Ishikawa (cell line): ENCODE measurements at regions not wholly inside any gene's neighbourhood (a gene's known extent, or its start where the extent isn't known, plus 50 kb on each side); places are given as distances from the start of the nearest gene placed in this dataset.

Experiments used
- CEBPB ChIP-seq: IDR thresholded peaks from 2 replicates; pipeline ENCODE4 v1.6.1; 2012
- CREB1 ChIP-seq: IDR thresholded peaks from 2 replicates; pipeline ENCODE4 v1.6.1; 2012; ENCODE audit warnings: low read depth
- EGR1 ChIP-seq: IDR thresholded peaks from 2 replicates; pipeline ENCODE4 v1.6.1; 2012
- EP300 ChIP-seq: IDR thresholded peaks from 2 replicates; pipeline ENCODE4 v1.6.1; 2012; ENCODE audit warnings: borderline replicate concordance
- FOXM1 ChIP-seq: IDR thresholded peaks from 2 replicates; pipeline ENCODE4 v1.6.1; 2012; ENCODE audit warnings: low read depth, borderline replicate concordance
- RAD21 ChIP-seq: IDR thresholded peaks from 2 replicates; pipeline ENCODE4 v1.6.1; 2012; ENCODE audit warnings: low read depth
- TAF1 ChIP-seq: IDR thresholded peaks from 2 replicates; pipeline ENCODE4 v1.6.1; 2012; ENCODE audit warnings: low read depth, mild to moderate bottlenecking
- TCF12 ChIP-seq: IDR thresholded peaks from 2 replicates; pipeline ENCODE4 v1.6.1; 2012; ENCODE audit warnings: low read depth
- TEAD4 ChIP-seq: IDR thresholded peaks from 2 replicates; pipeline ENCODE4 v1.6.1; 2012
- YY1 ChIP-seq: IDR thresholded peaks from 2 replicates; pipeline ENCODE4 v1.6.1; 2012; ENCODE audit warnings: low read depth
- ZBTB7A ChIP-seq: IDR thresholded peaks from 2 replicates; pipeline ENCODE4 v1.6.1; 2012; ENCODE audit warnings: low read depth
- TF ChIP-seq, protein P1 (sequence below): IDR thresholded peaks from 2 replicates; pipeline ENCODE4 v1.6.1; 2012; ENCODE audit warnings: low read depth, mild to moderate bottlenecking
- TF ChIP-seq, protein P2 (sequence below): IDR thresholded peaks from 2 replicates; pipeline ENCODE4 v1.6.1; 2012

DNA sequence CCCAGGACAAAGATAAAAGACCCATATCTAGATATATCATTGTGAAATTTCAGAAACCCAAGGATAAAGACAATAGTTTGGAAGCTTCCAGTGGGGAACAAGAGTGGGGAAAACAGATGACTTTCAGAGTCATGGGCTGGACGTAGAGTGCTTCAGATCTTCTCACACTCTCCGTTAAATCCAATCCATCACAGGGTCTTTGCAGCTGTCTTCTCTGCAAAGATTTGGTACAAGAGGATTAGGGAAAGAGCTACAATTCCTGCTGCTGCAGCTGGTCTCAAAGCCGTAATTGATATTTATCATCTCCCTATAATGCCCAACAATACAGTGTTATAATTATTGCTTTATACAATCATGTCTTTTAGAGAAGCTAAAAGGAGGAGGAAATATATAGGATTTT, 63.4 kb upstream of the CLPB start:
- no peak for TF ChIP-seq RAD21
- no peak for TF ChIP-seq YY1
- no peak for TF ChIP-seq TAF1
- TF ChIP-seq, protein P1, sequence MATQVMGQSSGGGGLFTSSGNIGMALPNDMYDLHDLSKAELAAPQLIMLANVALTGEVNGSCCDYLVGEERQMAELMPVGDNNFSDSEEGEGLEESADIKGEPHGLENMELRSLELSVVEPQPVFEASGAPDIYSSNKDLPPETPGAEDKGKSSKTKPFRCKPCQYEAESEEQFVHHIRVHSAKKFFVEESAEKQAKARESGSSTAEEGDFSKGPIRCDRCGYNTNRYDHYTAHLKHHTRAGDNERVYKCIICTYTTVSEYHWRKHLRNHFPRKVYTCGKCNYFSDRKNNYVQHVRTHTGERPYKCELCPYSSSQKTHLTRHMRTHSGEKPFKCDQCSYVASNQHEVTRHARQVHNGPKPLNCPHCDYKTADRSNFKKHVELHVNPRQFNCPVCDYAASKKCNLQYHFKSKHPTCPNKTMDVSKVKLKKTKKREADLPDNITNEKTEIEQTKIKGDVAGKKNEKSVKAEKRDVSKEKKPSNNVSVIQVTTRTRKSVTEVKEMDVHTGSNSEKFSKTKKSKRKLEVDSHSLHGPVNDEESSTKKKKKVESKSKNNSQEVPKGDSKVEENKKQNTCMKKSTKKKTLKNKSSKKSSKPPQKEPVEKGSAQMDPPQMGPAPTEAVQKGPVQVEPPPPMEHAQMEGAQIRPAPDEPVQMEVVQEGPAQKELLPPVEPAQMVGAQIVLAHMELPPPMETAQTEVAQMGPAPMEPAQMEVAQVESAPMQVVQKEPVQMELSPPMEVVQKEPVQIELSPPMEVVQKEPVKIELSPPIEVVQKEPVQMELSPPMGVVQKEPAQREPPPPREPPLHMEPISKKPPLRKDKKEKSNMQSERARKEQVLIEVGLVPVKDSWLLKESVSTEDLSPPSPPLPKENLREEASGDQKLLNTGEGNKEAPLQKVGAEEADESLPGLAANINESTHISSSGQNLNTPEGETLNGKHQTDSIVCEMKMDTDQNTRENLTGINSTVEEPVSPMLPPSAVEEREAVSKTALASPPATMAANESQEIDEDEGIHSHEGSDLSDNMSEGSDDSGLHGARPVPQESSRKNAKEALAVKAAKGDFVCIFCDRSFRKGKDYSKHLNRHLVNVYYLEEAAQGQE, result no peak
- no peak for TF ChIP-seq TCF12
- TF ChIP-seq EGR1, result no peak
- TF ChIP-seq TEAD4, result no peak
- no peak for TF ChIP-seq CREB1
- no peak for TF ChIP-seq EP300
- no peak for TF ChIP-seq CEBPB
- TF ChIP-seq, protein P2, sequence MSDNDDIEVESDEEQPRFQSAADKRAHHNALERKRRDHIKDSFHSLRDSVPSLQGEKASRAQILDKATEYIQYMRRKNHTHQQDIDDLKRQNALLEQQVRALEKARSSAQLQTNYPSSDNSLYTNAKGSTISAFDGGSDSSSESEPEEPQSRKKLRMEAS, result no peak
- TF ChIP-seq ZBTB7A, result no peak
- TF ChIP-seq FOXM1, result no peak
